ENCODE measurements at regions not wholly inside any gene's neighbourhood (a gene's known extent, or its start where the extent isn't known, plus 50 kb on each side); places are given as distances from the start of the nearest gene placed in this dataset.

- TF ChIP-seq JUND (IDR thresholded peaks at IDR 0.05) (no peak), ATF3 (IDR thresholded peaks at IDR 0.05) (no peak), EGR1 (IDR thresholded peaks at IDR 0.05; ENCODE audit: low read depth in 2 of 2) (no peak), FOXA2 (IDR thresholded peaks at IDR 0.05) (no peak)
- H3K4me3 ChIP-seq (ENCODE audit: low read depth in 1 of 3, low read length in 3 of 3): no peak overlapping the region
- DNase-seq (ENCODE audit: low spot score): no peak
- H3K9ac ChIP-seq (ENCODE audit: low read depth in 1 of 2, low read length in 2 of 2): no peak overlapping the region
- H3K36me3 ChIP-seq (ENCODE audit: control insufficient read depth in 4 of 4, insufficient read depth in 3 of 4, low read depth in 1 of 4, low read length in 3 of 4): no peaks in the 10 kb centered on the region
- 85% methylated on average over 3 of the region's 3 CpGs for WGBS
- H3K9me3 ChIP-seq (ENCODE audit: control insufficient read depth in 4 of 4, low read length in 3 of 4): no peaks in the 10 kb centered on the region
- H3K27ac ChIP-seq (ENCODE audit: low read depth in 1 of 2, low read length in 2 of 2): no peak overlapping the region
- no peaks in the 10 kb centered on the region for H3K4me1 ChIP-seq (ENCODE audit: control insufficient read depth in 4 of 4, insufficient read depth in 4 of 4, low read length in 3 of 4)
- peaks cover 0 to 4% (median 2%) of the 10 kb centered on the region in 4 donors for H3K27me3 ChIP-seq (ENCODE audit: control insufficient read depth in 4 of 4, insufficient read depth in 4 of 4, low read length in 3 of 4)
Observed at GRCh38 chr9:85185486-85186217, 516.1 kb downstream of the NTRK2 start.

- Histone ChIP-seq H3K27ac (ENCODE audit: low read depth in 1 of 2, low read length in 2 of 2) (no peak overlapping the region), H3K9ac (ENCODE audit: low read depth in 1 of 2, low read length in 2 of 2) (no peak overlapping the region), H3K9me3 (ENCODE audit: control insufficient read depth in 4 of 4, low read length in 3 of 4) (no peaks in the 10 kb centered on the region), H3K27me3 (ENCODE audit: control insufficient read depth in 4 of 4, insufficient read depth in 4 of 4, low read length in 3 of 4) (peaks cover 0 to 3% (median 0%) of the 10 kb centered on the region in 4 donors), H3K36me3 (ENCODE audit: control insufficient read depth in 4 of 4, insufficient read depth in 3 of 4, low read depth in 1 of 4, low read length in 3 of 4) (no peaks in the 10 kb centered on the region), H3K4me1 (ENCODE audit: control insufficient read depth in 4 of 4, insufficient read depth in 4 of 4, low read length in 3 of 4) (no peaks in the 10 kb centered on the region), H3K4me3 (ENCODE audit: low read depth in 1 of 3, low read length in 3 of 3) (no peak overlapping the region)
- 56% methylated on average over 4 of the region's 4 CpGs for whole genome bisulfite sequencing
- TF ChIP-seq FOXA2 (IDR thresholded peaks at IDR 0.05) (no peak), EGR1 (IDR thresholded peaks at IDR 0.05; ENCODE audit: low read depth in 2 of 2) (no peak), RXRA (IDR thresholded peaks at IDR 0.05) (no peak), RAD21 (IDR thresholded peaks at IDR 0.05) (no peak), HNF4A (conservative IDR thresholded peaks at IDR 0.05) (no peak), GABPA (IDR thresholded peaks at IDR 0.05 in 1 of 2, conservative IDR thresholded peaks at IDR 0.05 in 1 of 2) (no peak), TAF1 (conservative IDR thresholded peaks at IDR 0.05) (no peak), YY1 (IDR thresholded peaks at IDR 0.05) (no peak), JUND (IDR thresholded peaks at IDR 0.05) (no peak), HNF4G (IDR thresholded peaks at IDR 0.05) (no peak), FOXA1 (IDR thresholded peaks at IDR 0.05) (no peak), SP1 (IDR thresholded peaks at IDR 0.05) (no peak), NR2F2 (IDR thresholded peaks at IDR 0.05) (no peak)
- TF ChIP-seq, protein P1, sequence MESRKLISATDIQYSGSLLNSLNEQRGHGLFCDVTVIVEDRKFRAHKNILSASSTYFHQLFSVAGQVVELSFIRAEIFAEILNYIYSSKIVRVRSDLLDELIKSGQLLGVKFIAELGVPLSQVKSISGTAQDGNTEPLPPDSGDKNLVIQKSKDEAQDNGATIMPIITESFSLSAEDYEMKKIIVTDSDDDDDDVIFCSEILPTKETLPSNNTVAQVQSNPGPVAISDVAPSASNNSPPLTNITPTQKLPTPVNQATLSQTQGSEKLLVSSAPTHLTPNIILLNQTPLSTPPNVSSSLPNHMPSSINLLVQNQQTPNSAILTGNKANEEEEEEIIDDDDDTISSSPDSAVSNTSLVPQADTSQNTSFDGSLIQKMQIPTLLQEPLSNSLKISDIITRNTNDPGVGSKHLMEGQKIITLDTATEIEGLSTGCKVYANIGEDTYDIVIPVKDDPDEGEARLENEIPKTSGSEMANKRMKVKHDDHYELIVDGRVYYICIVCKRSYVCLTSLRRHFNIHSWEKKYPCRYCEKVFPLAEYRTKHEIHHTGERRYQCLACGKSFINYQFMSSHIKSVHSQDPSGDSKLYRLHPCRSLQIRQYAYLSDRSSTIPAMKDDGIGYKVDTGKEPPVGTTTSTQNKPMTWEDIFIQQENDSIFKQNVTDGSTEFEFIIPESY (IDR thresholded peaks at IDR 0.05): no peak
- TF ChIP-seq, protein P2, sequence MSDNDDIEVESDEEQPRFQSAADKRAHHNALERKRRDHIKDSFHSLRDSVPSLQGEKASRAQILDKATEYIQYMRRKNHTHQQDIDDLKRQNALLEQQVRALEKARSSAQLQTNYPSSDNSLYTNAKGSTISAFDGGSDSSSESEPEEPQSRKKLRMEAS (IDR thresholded peaks at IDR 0.05): no peak
- TF ChIP-seq, protein P3, sequence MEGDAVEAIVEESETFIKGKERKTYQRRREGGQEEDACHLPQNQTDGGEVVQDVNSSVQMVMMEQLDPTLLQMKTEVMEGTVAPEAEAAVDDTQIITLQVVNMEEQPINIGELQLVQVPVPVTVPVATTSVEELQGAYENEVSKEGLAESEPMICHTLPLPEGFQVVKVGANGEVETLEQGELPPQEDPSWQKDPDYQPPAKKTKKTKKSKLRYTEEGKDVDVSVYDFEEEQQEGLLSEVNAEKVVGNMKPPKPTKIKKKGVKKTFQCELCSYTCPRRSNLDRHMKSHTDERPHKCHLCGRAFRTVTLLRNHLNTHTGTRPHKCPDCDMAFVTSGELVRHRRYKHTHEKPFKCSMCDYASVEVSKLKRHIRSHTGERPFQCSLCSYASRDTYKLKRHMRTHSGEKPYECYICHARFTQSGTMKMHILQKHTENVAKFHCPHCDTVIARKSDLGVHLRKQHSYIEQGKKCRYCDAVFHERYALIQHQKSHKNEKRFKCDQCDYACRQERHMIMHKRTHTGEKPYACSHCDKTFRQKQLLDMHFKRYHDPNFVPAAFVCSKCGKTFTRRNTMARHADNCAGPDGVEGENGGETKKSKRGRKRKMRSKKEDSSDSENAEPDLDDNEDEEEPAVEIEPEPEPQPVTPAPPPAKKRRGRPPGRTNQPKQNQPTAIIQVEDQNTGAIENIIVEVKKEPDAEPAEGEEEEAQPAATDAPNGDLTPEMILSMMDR (IDR thresholded peaks at IDR 0.05; ENCODE audit: low read depth, low read length, missing input control): no peak
- no peak for DNase-seq (ENCODE audit: low spot score)
Observed at GRCh38 chr9:85182383-85182782, 512.9 kb downstream of the NTRK2 start.
